Activated B cell treated with CpG ODN at 0.5 μM for 24 hours (primary cell): ENCODE measurements at regions not wholly inside any gene's neighbourhood (a gene's known extent, or its start where the extent isn't known, plus 50 kb on each side); places are given as distances from the start of the nearest gene placed in this dataset.

Experiments used
- ATAC-seq: fragments of 200-7000 bp; cut with Tn5 transposase; one replicate; pipeline ENCODE4 v1.10.0; 2021; ENCODE audit warnings: low read depth, mild to moderate bottlenecking, moderate library complexity
- CTCF ChIA-PET: fragments of 350-600 bp; sonication (Branson Sonifier 250); formaldehyde crosslinking; loops from one replicate; lab custom pipeline; 2021; ENCODE audit warnings: antibody characterized with exemption; lab: Charles Lee
- POLR2A ChIA-PET: fragments of 350-600 bp; sonication (Branson Sonifier 250); formaldehyde crosslinking; loops from one replicate; lab custom pipeline; 2021; ENCODE audit warnings: antibody characterized with exemption; lab: Charles Lee
- DNase-seq: peaks from one replicate; pipeline ENCODE4 v3.0.0; 2022
- H3K27ac Mint-ChIP-seq: one replicate; pipeline ENCODE4 v1.8.0; 2020; ENCODE audit warnings: mixed read lengths
- H3K27me3 Mint-ChIP-seq: one replicate; pipeline ENCODE4 v1.8.0; 2021; ENCODE audit warnings: mixed read lengths
- H3K36me3 Mint-ChIP-seq: one replicate; pipeline ENCODE4 v1.8.0; 2021; ENCODE audit warnings: low read depth, mixed read lengths
- H3K4me1 Mint-ChIP-seq: one replicate; pipeline ENCODE4 v1.8.0; 2021; ENCODE audit warnings: mixed read lengths
- H3K4me3 Mint-ChIP-seq: one replicate; pipeline ENCODE4 v1.8.0; 2020; ENCODE audit warnings: mild to moderate bottlenecking, mixed read lengths
- H3K9me3 Mint-ChIP-seq: one replicate; pipeline ENCODE4 v1.8.0; 2020; ENCODE audit warnings: mixed read lengths
- intact Hi-C: fragments of 100-400 bp; cut with micrococcal nuclease; formaldehyde crosslinking; loops from one replicate; pipeline ENCODE4 v1.15.1; 2024
- TF ChIP-seq, protein P1 (sequence below): fragments of 200-600 bp; IDR thresholded peaks from one replicate; pipeline ENCODE4 v1.8.0; 2022; ENCODE audit warnings: antibody characterized with exemption, mild to moderate bottlenecking

DNA sequence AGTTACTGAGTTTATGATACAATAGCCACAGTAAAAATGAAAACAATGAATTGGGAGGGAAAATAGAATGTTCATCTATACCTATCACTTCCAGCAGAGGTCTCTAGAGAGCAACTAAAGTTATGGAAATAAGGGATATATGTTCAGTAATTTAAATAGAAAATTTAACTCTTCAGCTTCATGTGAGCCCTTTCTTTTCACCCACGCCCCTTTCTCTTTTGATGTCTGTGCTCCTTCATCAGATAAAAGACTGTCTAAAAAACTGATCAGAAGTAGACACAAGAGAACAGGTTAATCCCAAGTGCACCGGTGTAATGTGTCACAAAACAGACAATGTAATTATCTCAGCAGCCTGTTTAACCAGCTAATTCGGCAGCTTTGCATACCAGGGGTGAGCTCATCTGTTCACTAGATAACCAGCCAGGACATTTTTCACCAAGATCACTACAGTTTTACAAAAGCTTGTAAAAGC is 238.5 kb upstream of the ERBB4 start:
- ChIA-PET CTCF (interaction anchor here (0.6 to 4.8 kb wide), 10 partner anchors 16 to 507 kb away, joined by 3 to 86 read pairs (median 3); partner anchors contain the start of genes IKZF2 and SPAG16), POLR2A (interaction anchor here (0.8 to 1.8 kb wide), 2 partner anchors 375 to 377 kb away, joined by 4 to 12 read pairs; partner anchors contain the start of gene IKZF2)
- intact Hi-C loops: loop anchor here (1.0 to 2.0 kb wide), 4 partner anchors 306 to 1158 kb away; no protein-coding TSS in a partner anchor
- Mint-ChIP-seq H3K4me1 (peaks cover 3% of the 10 kb centered on the region), H3K27me3 (peaks cover 2% of the 10 kb centered on the region), H3K36me3 (no peaks in the 10 kb centered on the region), H3K9me3 (no peaks in the 10 kb centered on the region), H3K4me3 (no peak overlapping the region), H3K27ac (no peak overlapping the region)
- TF ChIP-seq, protein P1, sequence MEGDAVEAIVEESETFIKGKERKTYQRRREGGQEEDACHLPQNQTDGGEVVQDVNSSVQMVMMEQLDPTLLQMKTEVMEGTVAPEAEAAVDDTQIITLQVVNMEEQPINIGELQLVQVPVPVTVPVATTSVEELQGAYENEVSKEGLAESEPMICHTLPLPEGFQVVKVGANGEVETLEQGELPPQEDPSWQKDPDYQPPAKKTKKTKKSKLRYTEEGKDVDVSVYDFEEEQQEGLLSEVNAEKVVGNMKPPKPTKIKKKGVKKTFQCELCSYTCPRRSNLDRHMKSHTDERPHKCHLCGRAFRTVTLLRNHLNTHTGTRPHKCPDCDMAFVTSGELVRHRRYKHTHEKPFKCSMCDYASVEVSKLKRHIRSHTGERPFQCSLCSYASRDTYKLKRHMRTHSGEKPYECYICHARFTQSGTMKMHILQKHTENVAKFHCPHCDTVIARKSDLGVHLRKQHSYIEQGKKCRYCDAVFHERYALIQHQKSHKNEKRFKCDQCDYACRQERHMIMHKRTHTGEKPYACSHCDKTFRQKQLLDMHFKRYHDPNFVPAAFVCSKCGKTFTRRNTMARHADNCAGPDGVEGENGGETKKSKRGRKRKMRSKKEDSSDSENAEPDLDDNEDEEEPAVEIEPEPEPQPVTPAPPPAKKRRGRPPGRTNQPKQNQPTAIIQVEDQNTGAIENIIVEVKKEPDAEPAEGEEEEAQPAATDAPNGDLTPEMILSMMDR: peak; percentile 73
- peak; percentile 52 for ATAC-seq
- no peak for DNase-seq

DNA sequence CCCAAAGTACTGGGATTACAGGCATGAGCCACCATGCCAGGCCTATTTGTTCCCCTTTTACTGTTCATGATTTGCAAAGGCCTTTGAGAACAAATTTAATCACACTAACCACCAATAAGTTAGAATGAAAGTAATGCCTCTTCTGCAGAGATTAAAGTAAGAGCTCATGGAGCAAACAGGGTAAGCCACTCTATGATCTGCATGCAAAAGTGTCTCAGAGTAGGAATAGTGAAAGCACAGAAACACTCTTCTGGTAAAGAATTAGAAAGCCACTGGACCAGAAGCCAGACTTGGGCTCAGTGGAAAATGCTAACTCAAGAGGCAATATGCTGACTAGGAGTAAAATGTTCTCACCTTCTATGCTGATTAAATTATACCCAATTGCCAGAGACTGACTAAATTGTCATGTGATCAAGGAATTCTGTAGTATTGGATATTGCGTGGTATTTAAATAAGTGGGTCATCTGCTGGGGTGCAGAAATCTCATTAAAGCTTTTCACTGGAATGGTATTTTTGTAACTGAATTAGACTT is 235.3 kb upstream of the ERBB4 start:
- CTCF ChIA-PET: interaction anchor here (1.0 to 2.5 kb wide), 3 partner anchors 377 to 383 kb away, joined by 3 to 8 read pairs (median 3); no protein-coding TSS in a partner anchor
- H3K27me3 Mint-ChIP-seq: no peaks in the 10 kb centered on the region
- DNase-seq (no peak), ATAC-seq (no peak)
- no peaks in the 10 kb centered on the region for H3K9me3 Mint-ChIP-seq
- no peak overlapping the region for H3K27ac Mint-ChIP-seq
- H3K4me3 Mint-ChIP-seq: no peak overlapping the region
- H3K4me1 Mint-ChIP-seq: peaks cover 3% of the 10 kb centered on the region
- POLR2A ChIA-PET: interaction anchor here (0.6 kb wide), 1 partner anchor 264 kb away, joined by 5 read pairs; no protein-coding TSS in a partner anchor
- intact Hi-C loops: no loop called here
- H3K36me3 Mint-ChIP-seq: no peaks in the 10 kb centered on the region
- TF ChIP-seq, protein P1: no peak

DNA sequence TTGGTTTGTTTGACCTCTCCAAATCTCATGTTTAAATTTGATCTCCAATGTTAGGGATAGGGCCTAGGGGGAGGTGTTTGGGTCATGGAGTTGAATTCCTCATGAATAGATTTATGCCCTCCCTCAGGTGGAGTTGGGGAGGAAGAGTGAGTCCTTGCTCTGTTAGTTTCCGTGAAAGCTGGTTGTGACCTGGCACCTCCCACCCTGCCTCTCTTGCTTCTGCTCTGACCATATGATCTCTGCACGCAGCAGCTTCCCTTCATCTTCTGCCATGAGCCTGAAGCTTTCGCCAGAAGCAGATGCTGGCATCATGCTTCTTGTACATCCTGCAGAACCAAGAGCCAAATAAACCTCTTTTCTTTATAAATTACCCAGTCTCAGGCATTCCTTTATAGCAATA is 231.6 kb upstream of the ERBB4 start:
- no peak overlapping the region for H3K27ac Mint-ChIP-seq
- H3K4me1 Mint-ChIP-seq: no peaks in the 10 kb centered on the region
- ChIA-PET CTCF (no interaction called here), POLR2A (no interaction called here)
- H3K36me3 Mint-ChIP-seq: no peaks in the 10 kb centered on the region
- intact Hi-C loops: no loop called here
- ATAC-seq: no peak
- H3K27me3 Mint-ChIP-seq: peaks cover 3% of the 10 kb centered on the region
- TF ChIP-seq, protein P1: no peak
- H3K9me3 Mint-ChIP-seq: no peaks in the 10 kb centered on the region
- DNase-seq: no peak
- no peak overlapping the region for H3K4me3 Mint-ChIP-seq

DNA sequence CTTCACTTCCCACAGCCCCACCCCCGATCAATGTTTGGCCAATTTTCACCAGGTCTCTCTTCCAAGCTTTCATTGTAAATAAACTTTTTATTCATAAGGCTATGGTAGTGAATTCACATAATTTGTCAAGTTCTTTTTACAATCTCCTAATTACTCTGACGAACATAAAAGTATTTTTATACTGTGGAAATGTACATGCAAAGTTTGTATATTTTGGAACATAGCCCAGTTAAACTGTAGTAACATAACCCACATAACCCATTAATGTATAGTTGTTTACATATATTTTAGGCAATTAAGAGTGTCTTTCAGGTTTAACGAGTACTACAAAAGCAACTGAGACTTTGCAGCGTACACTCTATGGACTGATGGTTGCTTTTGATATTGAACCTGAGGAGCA is 228.3 kb upstream of the ERBB4 start:
- intact Hi-C loops: no loop called here

DNA sequence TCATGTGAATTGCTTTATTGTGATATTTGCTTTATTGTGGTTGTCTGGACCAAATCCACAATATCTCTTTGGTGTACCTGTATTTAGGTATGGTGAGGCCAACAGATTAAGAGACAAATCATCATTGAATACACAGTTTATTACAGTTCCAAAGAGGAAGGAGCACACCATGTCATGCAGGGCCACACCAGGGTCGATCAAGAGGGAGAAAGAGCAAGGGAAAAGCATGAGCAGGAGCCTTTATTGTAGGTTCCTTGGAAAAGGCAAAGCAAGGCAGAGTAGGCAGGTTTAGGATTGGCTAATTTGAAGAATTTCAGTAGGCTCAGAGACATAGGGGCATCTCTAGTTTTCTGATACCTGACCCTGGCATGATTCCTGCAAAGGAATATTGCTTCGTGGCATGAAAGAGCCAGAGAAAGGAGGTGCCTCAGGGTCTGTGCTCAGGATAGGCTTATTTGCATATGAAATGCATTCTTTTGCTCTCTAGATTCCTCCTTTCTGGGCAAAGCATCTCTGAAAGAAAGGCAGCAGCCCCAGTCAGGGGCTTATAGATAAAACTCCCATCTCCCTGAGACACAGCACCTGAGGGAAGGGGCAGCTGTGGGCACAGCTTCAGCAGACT is 214.2 kb upstream of the ERBB4 start:
- DNase-seq (no peak), ATAC-seq (no peak)
- TF ChIP-seq, protein P1: no peak
- Mint-ChIP-seq H3K4me3 (no peak overlapping the region), H3K27ac (no peak overlapping the region), H3K4me1 (no peaks in the 10 kb centered on the region), H3K36me3 (no peaks in the 10 kb centered on the region), H3K9me3 (peaks cover 17% of the 10 kb centered on the region), H3K27me3 (peaks cover 14% of the 10 kb centered on the region)
- ChIA-PET POLR2A (no interaction called here), CTCF (no interaction called here)
- intact Hi-C loops: no loop called here

More for the DNA sequence above, 228.3 kb upstream of the ERBB4 start:
- Mint-ChIP-seq H3K4me3 (no peak overlapping the region), H3K36me3 (no peaks in the 10 kb centered on the region), H3K27ac (no peak overlapping the region), H3K27me3 (peaks cover 5% of the 10 kb centered on the region), H3K4me1 (no peaks in the 10 kb centered on the region), H3K9me3 (no peaks in the 10 kb centered on the region)
- POLR2A ChIA-PET: no interaction called here
- DNase-seq: no peak
- TF ChIP-seq, protein P1: no peak
- no peak for ATAC-seq
- CTCF ChIA-PET: no interaction called here
